ENCODE measurements at regions not wholly inside any gene's neighbourhood (a gene's known extent, or its start where the extent isn't known, plus 50 kb on each side); places are given as distances from the start of the nearest gene placed in this dataset.

DNA sequence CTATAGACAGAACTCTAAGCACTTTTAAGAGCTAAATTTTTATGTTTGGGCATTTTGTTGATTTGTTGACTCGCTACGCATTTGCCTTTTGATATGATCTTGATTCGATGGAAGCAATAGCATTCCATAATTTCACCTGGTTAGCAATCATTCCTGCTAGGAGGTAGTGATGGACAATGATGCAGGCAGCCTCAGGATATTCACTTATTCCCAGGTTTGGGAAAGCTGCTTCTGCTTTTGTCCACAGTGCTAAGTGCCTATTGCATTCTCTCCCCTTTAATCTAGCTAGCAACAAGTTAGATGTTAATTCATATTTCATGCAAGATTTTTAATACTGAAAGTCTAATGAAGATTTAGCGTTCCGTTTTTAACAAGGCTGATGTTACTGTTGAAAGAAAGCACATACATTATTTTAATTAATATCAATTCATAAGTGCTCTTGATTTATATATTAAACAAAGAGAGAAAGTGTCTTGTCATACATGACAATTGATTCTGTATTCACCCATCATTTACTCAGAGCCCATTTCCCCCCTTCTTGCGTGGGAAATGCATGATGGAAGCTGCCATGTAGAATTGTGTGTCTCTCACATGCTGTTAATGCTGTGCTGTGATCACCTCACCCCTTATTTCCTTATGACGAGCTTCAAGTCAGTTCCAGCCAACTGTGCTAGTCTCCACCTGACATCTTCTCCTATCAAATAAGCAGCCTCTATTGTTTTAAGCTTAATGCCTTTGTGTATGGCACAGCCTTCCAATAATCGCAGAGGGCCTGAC lies 53.0 kb upstream of the TMCO5A start:
- TF ChIP-seq, protein P1, sequence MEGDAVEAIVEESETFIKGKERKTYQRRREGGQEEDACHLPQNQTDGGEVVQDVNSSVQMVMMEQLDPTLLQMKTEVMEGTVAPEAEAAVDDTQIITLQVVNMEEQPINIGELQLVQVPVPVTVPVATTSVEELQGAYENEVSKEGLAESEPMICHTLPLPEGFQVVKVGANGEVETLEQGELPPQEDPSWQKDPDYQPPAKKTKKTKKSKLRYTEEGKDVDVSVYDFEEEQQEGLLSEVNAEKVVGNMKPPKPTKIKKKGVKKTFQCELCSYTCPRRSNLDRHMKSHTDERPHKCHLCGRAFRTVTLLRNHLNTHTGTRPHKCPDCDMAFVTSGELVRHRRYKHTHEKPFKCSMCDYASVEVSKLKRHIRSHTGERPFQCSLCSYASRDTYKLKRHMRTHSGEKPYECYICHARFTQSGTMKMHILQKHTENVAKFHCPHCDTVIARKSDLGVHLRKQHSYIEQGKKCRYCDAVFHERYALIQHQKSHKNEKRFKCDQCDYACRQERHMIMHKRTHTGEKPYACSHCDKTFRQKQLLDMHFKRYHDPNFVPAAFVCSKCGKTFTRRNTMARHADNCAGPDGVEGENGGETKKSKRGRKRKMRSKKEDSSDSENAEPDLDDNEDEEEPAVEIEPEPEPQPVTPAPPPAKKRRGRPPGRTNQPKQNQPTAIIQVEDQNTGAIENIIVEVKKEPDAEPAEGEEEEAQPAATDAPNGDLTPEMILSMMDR (IDR thresholded peaks at IDR 0.05; ENCODE audit: low read length) = no peak
- TF ChIP-seq EZH2 (IDR thresholded peaks at IDR 0.05; ENCODE audit: borderline replicate concordance, low read length) = no peak
